Left lobe of liver (tissue), 2 donors: ENCODE measurements at regions not wholly inside any gene's neighbourhood (a gene's known extent, or its start where the extent isn't known, plus 50 kb on each side); places are given as distances from the start of the nearest gene placed in this dataset.

Experiments
- ATAC-seq: fragments of 200-7000 bp; cut with Tn5 transposase; one replicate; pipeline ENCODE4 v1.9.1; 2020; ENCODE audit warnings: mild to moderate bottlenecking, moderate library complexity
- DNase-seq: peaks from one replicate; pipeline ENCODE4 v3.0.0-alpha.2; 2020; ENCODE audit warnings: low spot score
- donor health status: DM: no; HTN: no; CAD: no; lungs with moderate emphysema.
- donor health status: DM: no; HTN: yes; CAD: no.

DNA sequence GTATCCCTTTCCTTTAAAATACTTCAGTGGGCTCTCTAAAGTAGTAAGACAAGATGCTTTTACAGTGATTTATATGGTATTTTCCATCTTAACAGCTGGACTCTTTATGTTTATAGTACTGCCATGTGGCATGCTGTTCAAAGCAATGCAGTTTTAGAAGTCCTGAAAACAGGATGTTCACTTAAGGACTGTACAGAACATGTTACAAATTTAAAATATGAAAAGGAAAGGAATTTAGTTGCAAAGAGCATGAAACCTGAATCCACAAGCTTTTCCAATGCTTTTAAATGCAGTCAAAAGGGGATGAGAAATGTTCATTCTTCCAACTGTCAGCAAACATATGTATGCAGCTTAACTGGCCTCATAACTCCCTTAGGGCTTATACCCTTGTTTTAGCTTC, 580.2 kb downstream of the EFNA5 start:
- DNase-seq, result no peak
- no peak for ATAC-seq

GRCh38 chr5:107088907-107089306, 581.8 kb downstream of the EFNA5 start:
- DNase-seq, result no peak
- ATAC-seq, result no peak

DNA sequence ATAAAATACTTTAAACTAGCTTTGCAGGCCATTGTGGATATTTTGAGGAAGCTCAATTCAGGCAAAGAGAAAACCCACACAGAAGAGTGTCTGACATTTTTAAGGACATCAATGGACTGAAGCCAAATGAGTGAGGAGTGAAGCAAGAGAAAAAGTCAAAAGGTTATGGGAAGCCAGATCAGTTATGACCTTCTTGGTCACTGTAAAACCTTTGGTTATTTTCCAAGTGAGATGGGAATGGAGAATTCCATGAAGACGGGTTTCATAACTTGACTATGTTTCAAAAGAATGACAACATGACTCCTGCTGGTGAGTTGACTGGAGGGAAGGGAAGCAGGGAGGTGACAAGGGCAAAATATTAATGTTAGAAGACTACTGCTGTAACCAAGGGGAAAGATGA, 585.2 kb downstream of the EFNA5 start:
- DNase-seq (no peak), ATAC-seq (no peak)

DNA sequence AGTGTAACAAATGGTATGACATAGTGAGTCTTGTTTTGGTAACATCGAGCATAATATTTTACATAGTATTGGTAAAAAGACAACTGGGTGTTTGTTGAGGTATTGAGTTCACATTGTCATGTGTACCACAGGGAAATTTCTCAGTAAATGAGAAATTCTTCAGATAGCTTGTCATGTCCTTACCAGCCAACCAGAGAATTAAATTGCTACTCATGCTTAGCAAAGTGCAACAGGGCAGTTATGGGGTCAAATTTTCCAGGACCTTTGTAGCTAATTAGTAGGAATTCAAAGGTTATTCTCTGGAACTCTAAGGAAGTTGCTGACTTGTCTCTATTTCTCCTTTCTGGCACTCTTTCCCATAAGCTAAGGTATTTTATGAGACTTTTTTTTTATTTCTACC, 595.7 kb downstream of the EFNA5 start:
- ATAC-seq (no peak), DNase-seq (no peak)

DNA sequence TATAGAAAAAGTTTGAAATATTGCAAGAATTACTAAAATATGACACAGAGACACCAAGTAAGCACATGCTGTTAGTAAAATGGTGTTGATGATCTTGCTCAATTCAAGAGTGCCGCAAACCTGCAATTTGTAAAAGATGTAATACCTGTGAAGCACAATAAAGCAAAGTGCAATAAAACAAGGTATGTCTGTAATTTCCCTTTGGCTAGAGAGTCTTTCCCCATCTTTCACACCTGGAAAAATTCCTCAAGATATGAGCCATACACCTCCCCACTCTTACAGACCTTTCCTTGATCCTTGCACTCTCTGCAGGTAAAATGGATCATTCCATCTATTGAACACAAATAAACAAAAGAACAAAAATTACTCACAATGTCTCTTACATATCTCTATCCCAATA, 597.8 kb downstream of the EFNA5 start:
- DNase-seq (no peak), ATAC-seq (no peak)

DNA sequence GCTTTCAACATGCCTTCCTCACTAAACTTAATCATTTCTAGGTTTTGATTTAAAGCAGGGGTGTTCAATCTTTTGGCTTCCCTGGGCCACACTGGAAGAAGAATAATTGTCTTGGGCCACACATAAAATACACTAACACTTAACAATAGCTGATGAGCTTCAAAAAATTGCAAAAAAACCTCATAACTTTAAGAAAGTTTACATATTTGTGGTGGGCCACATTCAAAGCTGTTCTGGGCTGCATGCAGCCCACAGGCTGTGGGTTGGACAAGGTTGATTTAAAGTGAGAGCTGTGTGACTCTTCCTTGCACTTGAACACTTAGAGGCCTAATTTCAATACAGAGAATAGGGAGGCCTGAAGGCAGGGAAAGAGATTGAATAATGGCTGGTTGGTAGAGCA, 598.3 kb downstream of the EFNA5 start:
- DNase-seq (no peak), ATAC-seq (no peak)

- DNase-seq (no peak), ATAC-seq (no peak)
These were observed 602.0 kb downstream of the EFNA5 start for GRCh38 chr5:107068782-107069181.

- DNase-seq, result no peak
- ATAC-seq, result no peak
These were observed 603.3 kb downstream of the EFNA5 start for GRCh38 chr5:107067395-107067794.

DNA sequence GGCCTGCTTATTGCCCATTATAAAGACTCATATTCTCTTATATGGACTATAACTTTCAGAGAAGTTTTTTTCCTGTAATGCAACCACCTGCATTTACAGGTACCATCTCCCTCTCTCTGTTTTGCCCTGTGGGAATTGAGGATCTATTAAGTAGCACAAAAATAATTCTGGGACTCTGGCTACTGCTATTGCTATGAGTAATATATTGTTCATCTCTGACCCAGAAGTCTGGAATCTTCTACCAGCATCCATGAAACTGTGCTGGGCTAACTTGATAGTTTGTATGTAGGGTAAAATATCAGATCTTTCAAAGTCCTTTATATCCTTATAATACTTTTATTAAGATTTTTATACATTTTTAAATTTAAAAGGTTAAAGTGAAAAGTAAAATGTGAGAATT, 607.2 kb downstream of the EFNA5 start:
- ATAC-seq (no peak), DNase-seq (no peak)

DNA sequence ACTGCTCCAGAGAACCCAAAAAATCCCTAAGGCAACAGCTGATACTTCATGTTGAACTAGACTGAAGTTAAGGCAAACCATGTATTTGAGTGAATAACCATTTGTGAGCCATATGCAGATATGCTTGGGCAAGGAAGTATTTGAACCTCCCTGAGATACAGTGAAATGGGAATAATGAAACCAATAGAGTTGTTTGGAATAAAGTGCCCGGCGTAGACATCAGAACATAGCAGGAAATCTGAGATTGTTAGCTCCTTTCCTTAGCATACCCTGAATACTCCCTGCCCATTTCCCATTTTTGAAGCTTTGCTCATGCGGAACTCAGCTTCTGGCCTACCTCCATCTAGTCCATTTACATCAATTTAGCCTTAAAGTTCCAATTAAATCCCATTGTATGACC, 611.9 kb downstream of the EFNA5 start:
- DNase-seq (no peak), ATAC-seq (no peak)

DNA sequence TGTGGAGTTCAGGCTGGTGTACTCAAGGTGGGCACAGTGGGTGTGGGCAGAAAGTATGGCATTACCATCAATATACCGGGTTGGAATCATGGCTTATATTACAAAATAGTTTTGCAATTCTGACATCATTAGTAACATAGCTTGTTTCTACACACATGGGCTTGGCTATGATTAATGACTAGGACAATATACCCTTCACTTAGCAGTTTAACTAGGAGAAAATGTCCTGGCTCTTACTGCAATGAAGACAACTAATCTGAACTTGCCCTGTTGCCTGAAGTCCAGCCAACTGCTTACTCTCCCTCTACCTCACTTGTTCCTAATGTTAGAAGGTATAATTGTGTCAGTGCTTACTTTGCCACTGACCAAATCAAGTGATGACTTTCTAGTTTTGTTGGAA, 612.5 kb downstream of the EFNA5 start:
- ATAC-seq, result no peak
- no peak for DNase-seq

GRCh38 chr5:107056278-107056677, 614.5 kb downstream of the EFNA5 start:
- DNase-seq, result no peak
- peak; percentile 61 for ATAC-seq

GRCh38 chr5:107047048-107047447, 623.7 kb downstream of the EFNA5 start:
- no peak for DNase-seq
- ATAC-seq, result no peak

GRCh38 chr5:107043665-107044064, 627.1 kb downstream of the EFNA5 start:
- ATAC-seq (no peak), DNase-seq (no peak)

GRCh38 chr5:107040907-107041306, 629.8 kb downstream of the EFNA5 start:
- no peak for DNase-seq

DNA sequence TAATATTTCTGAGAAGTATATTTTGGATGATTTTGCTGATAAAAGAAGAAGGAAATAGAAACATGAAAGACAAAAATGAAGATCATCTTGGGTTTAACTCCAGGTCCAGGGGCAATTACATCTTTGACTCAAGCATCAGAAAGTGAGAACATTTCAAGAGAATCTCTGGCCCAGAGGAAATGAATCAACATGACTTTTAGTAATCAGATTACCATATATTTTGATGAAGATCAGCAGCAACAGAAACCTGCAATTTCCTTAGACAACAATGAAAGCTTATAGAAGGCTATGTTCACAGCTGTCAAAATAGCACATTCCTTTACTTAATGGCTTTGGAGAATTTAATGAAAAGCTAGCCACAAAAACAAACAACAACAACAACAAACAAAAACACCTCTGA, 638.1 kb downstream of the EFNA5 start:
- DNase-seq (no peak), ATAC-seq (no peak)

More at GRCh38 chr5:107040907-107041306, 629.8 kb downstream of the EFNA5 start:
- ATAC-seq, result no peak

GRCh38 chr5:107028938-107029337, 641.8 kb downstream of the EFNA5 start:
- no peak for ATAC-seq
- DNase-seq, result no peak

- DNase-seq (no peak), ATAC-seq (no peak)
These were observed 644.8 kb downstream of the EFNA5 start for GRCh38 chr5:107025712-107026497.

DNA sequence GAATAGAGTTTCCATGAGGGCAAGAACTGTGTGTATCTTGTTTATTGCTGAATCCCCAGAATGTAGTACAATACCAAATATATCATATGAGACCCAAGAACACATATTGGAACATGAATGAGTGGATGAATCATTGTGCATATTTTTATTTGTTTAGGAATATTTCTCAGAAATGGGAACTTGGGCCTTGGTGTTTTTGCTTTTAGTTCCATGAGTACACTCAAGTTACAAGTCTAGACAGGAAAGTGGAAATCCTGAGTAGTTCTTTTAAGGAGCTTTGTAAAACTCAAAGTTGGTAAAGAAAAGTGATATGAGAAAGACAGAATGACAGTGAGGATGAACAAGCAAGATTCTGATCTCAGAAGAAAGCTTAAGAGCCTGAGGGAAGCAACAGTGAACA, 647.0 kb downstream of the EFNA5 start:
- no peak for ATAC-seq
- DNase-seq, result no peak

GRCh38 chr5:107021575-107021974, 649.2 kb downstream of the EFNA5 start:
- DNase-seq (no peak), ATAC-seq (no peak)

- no peak for ATAC-seq
- DNase-seq, result no peak
These were observed 650.1 kb downstream of the EFNA5 start for GRCh38 chr5:107020626-107021025.

DNA sequence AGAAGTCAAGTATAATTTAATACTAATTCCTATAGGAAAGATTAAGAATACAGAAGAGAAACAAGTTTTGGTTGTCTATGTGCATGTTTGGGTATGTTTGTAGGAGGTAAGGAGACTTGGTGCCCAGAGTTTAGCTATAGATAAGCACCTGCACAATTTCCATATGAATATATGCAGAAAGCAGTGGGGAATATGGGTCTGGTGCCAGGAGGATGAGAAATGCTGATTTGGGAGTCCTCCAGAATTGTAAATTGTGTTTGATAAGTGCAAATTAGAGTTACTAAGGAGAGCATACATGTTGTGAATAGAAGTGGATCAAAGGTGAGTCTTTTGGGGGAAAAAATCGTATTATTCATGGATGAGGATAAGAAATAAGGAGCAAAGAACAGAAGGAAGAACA, 653.1 kb downstream of the EFNA5 start:
- ATAC-seq (no peak), DNase-seq (no peak)

DNA sequence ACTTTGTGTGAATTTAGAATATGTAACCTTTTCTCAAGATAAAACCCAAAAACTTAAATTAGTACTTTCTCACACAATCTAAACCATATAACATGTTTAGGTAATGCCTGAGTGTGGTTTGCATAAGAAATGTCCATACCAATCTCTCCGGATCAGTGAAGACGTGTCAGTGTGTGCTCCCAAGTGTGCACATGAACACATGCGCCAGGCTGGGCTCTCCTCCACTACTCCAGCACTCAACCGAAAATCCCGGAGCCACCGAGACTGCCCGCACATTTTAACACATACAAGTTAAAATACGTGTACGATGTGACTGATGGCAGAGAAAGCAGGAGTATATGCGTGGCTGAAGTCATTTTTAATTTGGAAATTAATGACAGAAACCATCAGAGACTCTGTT, 658.4 kb downstream of the EFNA5 start:
- ATAC-seq (no peak), DNase-seq (no peak)
